GM21390 (cell line): ENCODE measurements at regions not wholly inside any gene's neighbourhood (a gene's known extent, or its start where the extent isn't known, plus 50 kb on each side); places are given as distances from the start of the nearest gene placed in this dataset.
"Not testable (repeated sequence)": the region's sequence is repeated elsewhere in the genome, so short reads cannot be mapped to it uniquely, and the experiment has no call there.

Experiments used
- ATAC-seq: cut with Tn5 transposase; IDR thresholded peaks from one replicate; pipeline ENCODE4 v1.9.1; 2021; ENCODE audit not compliant: unreplicated experiment

- ATAC-seq, result no peak
Measured at GRCh38 chr7:37545619-37546534, 97.2 kb upstream of the ELMO1 start.

- ATAC-seq, result no peak
Measured at GRCh38 chr7:37546677-37547076, 98.0 kb upstream of the ELMO1 start.

GRCh38 chr7:37549076-37549931, 100.6 kb upstream of the ELMO1 start:
- no peak for ATAC-seq

GRCh38 chr7:37550426-37550825, 101.8 kb upstream of the ELMO1 start:
- ATAC-seq, result no peak

GRCh38 chr7:37550872-37551271, 102.2 kb upstream of the ELMO1 start:
- no peak for ATAC-seq

GRCh38 chr7:37552030-37552429, 103.4 kb upstream of the ELMO1 start:
- no peak for ATAC-seq

GRCh38 chr7:37552439-37552838, 103.8 kb upstream of the ELMO1 start:
- not testable (repeated sequence) for ATAC-seq

- no peak for ATAC-seq
Measured at GRCh38 chr7:37555528-37555927, 106.9 kb upstream of the ELMO1 start.

GRCh38 chr7:37557571-37558209, 109.0 kb upstream of the ELMO1 start:
- no peak for ATAC-seq

GRCh38 chr7:37558320-37559096, 109.8 kb upstream of the ELMO1 start:
- ATAC-seq, result no peak

- no peak for ATAC-seq
Measured at GRCh38 chr7:37570145-37570544, 113.4 kb upstream of the GPR141 start.

GRCh38 chr7:37571806-37572205, 111.8 kb upstream of the GPR141 start:
- no peak for ATAC-seq

GRCh38 chr7:37577412-37577811, 106.2 kb upstream of the GPR141 start:
- no peak for ATAC-seq

- ATAC-seq, result no peak
Measured at GRCh38 chr7:37577901-37578300, 105.7 kb upstream of the GPR141 start.

GRCh38 chr7:37578350-37578749, 105.2 kb upstream of the GPR141 start:
- ATAC-seq, result no peak

GRCh38 chr7:37580376-37580775, 103.2 kb upstream of the GPR141 start:
- ATAC-seq, result no peak

GRCh38 chr7:37584651-37585463, 98.7 kb upstream of the GPR141 start:
- ATAC-seq, result not testable (repeated sequence)

GRCh38 chr7:37590824-37591223, 92.7 kb upstream of the GPR141 start:
- ATAC-seq, result no peak

GRCh38 chr7:37592366-37592765, 91.2 kb upstream of the GPR141 start:
- ATAC-seq, result no peak

- no peak for ATAC-seq
Measured at GRCh38 chr7:37594602-37595001, 89.0 kb upstream of the GPR141 start.
